ENCODE measurements at regions not wholly inside any gene's neighbourhood (a gene's known extent, or its start where the extent isn't known, plus 50 kb on each side); places are given as distances from the start of the nearest gene placed in this dataset.

- H3K79me2 ChIP-seq (ENCODE audit: control insufficient read depth, insufficient read depth, low read length, poor library complexity), result no peaks in the 10 kb centered on the region
- no peak overlapping the region for H3K4me3 ChIP-seq (ENCODE audit: low read depth, low read length)
- H2BK120ac ChIP-seq (ENCODE audit: insufficient read depth, low read length, poor library complexity), result no peak overlapping the region
- no peaks in the 10 kb centered on the region for H3K27me3 ChIP-seq (ENCODE audit: insufficient read depth, low read length)
- no peak overlapping the region for H2BK12ac ChIP-seq (ENCODE audit: low read length)
- H3K79me1 ChIP-seq (ENCODE audit: low read length), result no peaks in the 10 kb centered on the region
- no peak overlapping the region for H2AFZ ChIP-seq (ENCODE audit: insufficient read depth, low read length, poor library complexity)
- no peak overlapping the region for H4K91ac ChIP-seq (ENCODE audit: low read depth, low read length)
- H3K18ac ChIP-seq (ENCODE audit: low read length), result no peak overlapping the region
- no peaks in the 10 kb centered on the region for H3K4me1 ChIP-seq (ENCODE audit: control insufficient read depth in 1 of 2, insufficient read depth in 2 of 2, low read length in 2 of 2)
- no peaks in the 10 kb centered on the region for H3K36me3 ChIP-seq (ENCODE audit: control insufficient read depth in 1 of 2, insufficient read depth in 2 of 2, low read length in 2 of 2)
- WGBS (ENCODE audit: extremely low coverage, insufficient coverage, insufficient read length), result no CpG with 5 or more reads among the region's 1 CpG
- DNase-seq, result no peak
- H4K8ac ChIP-seq (ENCODE audit: low read depth, low read length), result no peak overlapping the region
- no peak overlapping the region for H3K4ac ChIP-seq (ENCODE audit: low read depth, low read length)
- H3K4me2 ChIP-seq (ENCODE audit: low read length), result no peak overlapping the region
- H3K23ac ChIP-seq (ENCODE audit: low read length), result no peak overlapping the region
- no peak overlapping the region for H2BK5ac ChIP-seq (ENCODE audit: low read depth, low read length, poor library complexity)
- H3K14ac ChIP-seq (ENCODE audit: low read length), result no peak overlapping the region
- no peak overlapping the region for H4K12ac ChIP-seq (ENCODE audit: low read depth, low read length)
- H3K9me3 ChIP-seq (ENCODE audit: insufficient read depth, low read depth, low read length), result no peaks in the 10 kb centered on the region
- H3K9ac ChIP-seq (ENCODE audit: low read length), result no peak overlapping the region
- H3K27ac ChIP-seq (ENCODE audit: low read depth, low read length), result no peak overlapping the region
- no peak overlapping the region for H2AK5ac ChIP-seq (ENCODE audit: low read length)
Observed at GRCh38 chr3:23085261-23085660, 117.9 kb upstream of the UBE2E2 start.

DNA sequence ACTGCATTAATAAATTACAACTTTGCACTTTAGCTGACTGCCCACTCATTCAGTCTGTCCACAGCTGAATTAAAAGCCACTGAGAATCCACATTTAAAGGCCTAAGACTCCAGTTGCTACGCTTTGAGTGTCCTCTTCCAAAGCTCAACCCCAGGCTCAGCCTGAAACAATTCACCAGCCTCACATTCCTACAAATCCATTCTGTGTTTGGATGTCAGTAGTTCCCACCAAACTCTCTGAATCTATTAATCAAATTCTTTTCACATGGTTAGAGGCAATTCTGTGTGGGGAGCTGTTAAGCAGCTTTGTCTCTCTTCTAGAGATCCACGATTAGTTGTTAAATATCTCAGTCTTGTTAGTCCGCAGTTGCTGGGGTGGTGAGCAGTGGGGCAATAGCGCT lies 116.8 kb upstream of the UBE2E2 start:
- Histone ChIP-seq H4K12ac (ENCODE audit: low read depth, low read length) (no peak overlapping the region), H3K79me2 (ENCODE audit: control insufficient read depth, insufficient read depth, low read length, poor library complexity) (no peaks in the 10 kb centered on the region), H2BK12ac (ENCODE audit: low read length) (no peak overlapping the region), H3K4ac (ENCODE audit: low read depth, low read length) (no peak overlapping the region), H2BK5ac (ENCODE audit: low read depth, low read length, poor library complexity) (no peak overlapping the region), H4K91ac (ENCODE audit: low read depth, low read length) (no peak overlapping the region), H4K8ac (ENCODE audit: low read depth, low read length) (no peak overlapping the region), H2BK120ac (ENCODE audit: insufficient read depth, low read length, poor library complexity) (no peak overlapping the region), H3K4me2 (ENCODE audit: low read length) (no peak overlapping the region), H3K14ac (ENCODE audit: low read length) (no peak overlapping the region), H3K9me3 (ENCODE audit: insufficient read depth, low read depth, low read length) (no peaks in the 10 kb centered on the region), H3K9ac (ENCODE audit: low read length) (no peak overlapping the region), H3K36me3 (ENCODE audit: control insufficient read depth in 1 of 2, insufficient read depth in 2 of 2, low read length in 2 of 2) (no peaks in the 10 kb centered on the region), H3K4me3 (ENCODE audit: low read depth, low read length) (no peak overlapping the region), H3K18ac (ENCODE audit: low read length) (no peak overlapping the region), H2AK5ac (ENCODE audit: low read length) (no peak overlapping the region), H3K79me1 (ENCODE audit: low read length) (no peaks in the 10 kb centered on the region), H3K23ac (ENCODE audit: low read length) (no peak overlapping the region), H3K4me1 (ENCODE audit: control insufficient read depth in 1 of 2, insufficient read depth in 2 of 2, low read length in 2 of 2) (no peaks in the 10 kb centered on the region), H3K27ac (ENCODE audit: low read depth, low read length) (no peak overlapping the region), H2AFZ (ENCODE audit: insufficient read depth, low read length, poor library complexity) (no peak overlapping the region), H3K27me3 (ENCODE audit: insufficient read depth, low read length) (no peaks in the 10 kb centered on the region)
- no CpG with 5 or more reads among the region's 4 CpGs for WGBS (ENCODE audit: extremely low coverage, insufficient coverage, insufficient read length)
- DNase-seq, result no peak

GRCh38 chr3:23086831-23087230 lies 116.3 kb upstream of the UBE2E2 start:
- H3K9ac ChIP-seq (ENCODE audit: low read length), result no peak overlapping the region
- H2AK5ac ChIP-seq (ENCODE audit: low read length), result no peak overlapping the region
- no peak overlapping the region for H2BK5ac ChIP-seq (ENCODE audit: low read depth, low read length, poor library complexity)
- no peaks in the 10 kb centered on the region for H3K36me3 ChIP-seq (ENCODE audit: control insufficient read depth in 1 of 2, insufficient read depth in 2 of 2, low read length in 2 of 2)
- H3K14ac ChIP-seq (ENCODE audit: low read length), result no peak overlapping the region
- no peak overlapping the region for H2AFZ ChIP-seq (ENCODE audit: insufficient read depth, low read length, poor library complexity)
- no CpG with 5 or more reads among the region's 2 CpGs for WGBS (ENCODE audit: extremely low coverage, insufficient coverage, insufficient read length)
- no peaks in the 10 kb centered on the region for H3K4me1 ChIP-seq (ENCODE audit: control insufficient read depth in 1 of 2, insufficient read depth in 2 of 2, low read length in 2 of 2)
- no peak overlapping the region for H3K23ac ChIP-seq (ENCODE audit: low read length)
- no peak overlapping the region for H4K12ac ChIP-seq (ENCODE audit: low read depth, low read length)
- no peak overlapping the region for H3K4me3 ChIP-seq (ENCODE audit: low read depth, low read length)
- no peak overlapping the region for H3K27ac ChIP-seq (ENCODE audit: low read depth, low read length)
- H4K91ac ChIP-seq (ENCODE audit: low read depth, low read length), result no peak overlapping the region
- H3K9me3 ChIP-seq (ENCODE audit: insufficient read depth, low read depth, low read length), result no peaks in the 10 kb centered on the region
- H3K79me2 ChIP-seq (ENCODE audit: control insufficient read depth, insufficient read depth, low read length, poor library complexity), result no peaks in the 10 kb centered on the region
- no peaks in the 10 kb centered on the region for H3K79me1 ChIP-seq (ENCODE audit: low read length)
- H3K4me2 ChIP-seq (ENCODE audit: low read length), result no peak overlapping the region
- H3K18ac ChIP-seq (ENCODE audit: low read length), result no peak overlapping the region
- no peak for DNase-seq
- H3K4ac ChIP-seq (ENCODE audit: low read depth, low read length), result no peak overlapping the region
- no peak overlapping the region for H2BK12ac ChIP-seq (ENCODE audit: low read length)
- H3K27me3 ChIP-seq (ENCODE audit: insufficient read depth, low read length), result no peaks in the 10 kb centered on the region
- H2BK120ac ChIP-seq (ENCODE audit: insufficient read depth, low read length, poor library complexity), result no peak overlapping the region
- no peak overlapping the region for H4K8ac ChIP-seq (ENCODE audit: low read depth, low read length)

DNA sequence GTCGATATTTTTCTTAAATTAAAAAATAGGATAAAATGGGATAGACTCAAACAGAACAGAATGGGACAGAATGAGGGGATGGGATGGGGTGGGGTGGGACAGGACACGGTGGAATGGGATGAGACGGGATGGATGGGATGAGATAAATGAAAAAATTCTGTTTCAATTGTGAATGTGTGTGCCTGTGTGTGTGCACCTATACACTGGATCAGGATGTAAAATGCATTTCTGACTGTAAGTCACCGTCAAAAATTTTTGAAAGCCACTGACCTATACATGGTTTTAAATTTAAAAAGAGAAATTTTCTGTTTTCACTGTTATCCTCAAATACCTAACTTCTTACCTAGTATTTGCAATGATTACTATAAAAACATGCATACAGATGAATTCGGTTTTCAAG lies 108.7 kb upstream of the UBE2E2 start:
- Histone ChIP-seq H3K79me1 (ENCODE audit: low read length) (no peaks in the 10 kb centered on the region), H4K12ac (ENCODE audit: low read depth, low read length) (no peak overlapping the region), H2BK12ac (ENCODE audit: low read length) (no peak overlapping the region), H3K27ac (ENCODE audit: low read depth, low read length) (no peak overlapping the region), H2BK5ac (ENCODE audit: low read depth, low read length, poor library complexity) (no peak overlapping the region), H3K79me2 (ENCODE audit: control insufficient read depth, insufficient read depth, low read length, poor library complexity) (no peaks in the 10 kb centered on the region), H3K18ac (ENCODE audit: low read length) (no peak overlapping the region), H3K4me2 (ENCODE audit: low read length) (no peak overlapping the region), H3K9ac (ENCODE audit: low read length) (no peak overlapping the region), H3K9me3 (ENCODE audit: insufficient read depth, low read depth, low read length) (no peaks in the 10 kb centered on the region), H3K4me1 (ENCODE audit: control insufficient read depth in 1 of 2, insufficient read depth in 2 of 2, low read length in 2 of 2) (peaks cover 0 to 6% of the 10 kb centered on the region in 2 experiments), H3K23ac (ENCODE audit: low read length) (no peak overlapping the region), H3K36me3 (ENCODE audit: control insufficient read depth in 1 of 2, insufficient read depth in 2 of 2, low read length in 2 of 2) (no peaks in the 10 kb centered on the region), H3K27me3 (ENCODE audit: insufficient read depth, low read length) (no peaks in the 10 kb centered on the region), H3K4me3 (ENCODE audit: low read depth, low read length) (no peak overlapping the region), H2AK5ac (ENCODE audit: low read length) (no peak overlapping the region), H4K8ac (ENCODE audit: low read depth, low read length) (no peak overlapping the region), H4K91ac (ENCODE audit: low read depth, low read length) (no peak overlapping the region), H3K4ac (ENCODE audit: low read depth, low read length) (no peak overlapping the region), H3K14ac (ENCODE audit: low read length) (no peak overlapping the region), H2AFZ (ENCODE audit: insufficient read depth, low read length, poor library complexity) (no peak overlapping the region), H2BK120ac (ENCODE audit: insufficient read depth, low read length, poor library complexity) (no peak overlapping the region)
- DNase-seq, result no peak
- no CpG with 5 or more reads among the region's 5 CpGs for WGBS (ENCODE audit: extremely low coverage, insufficient coverage, insufficient read length)
